Tibial nerve (tissue), 3 donors: ENCODE measurements at regions not wholly inside any gene's neighbourhood (a gene's known extent, or its start where the extent isn't known, plus 50 kb on each side); places are given as distances from the start of the nearest gene placed in this dataset.

ENCODE experiments used
- POLR2A ChIP-seq, 2 donors: fragments of 450-650 bp; IDR thresholded peaks; one replicate each; pipeline ENCODE4 v1.6.1; 2017; ENCODE audit warnings: antibody characterized with exemption in 2 of 2, mild to moderate bottlenecking in 2 of 2, moderate library complexity in 2 of 2
- TF ChIP-seq, protein P1 (sequence below), 5 experiments: fragments of 200-600 bp in 3 of 5; fragments of 450-650 bp in 2 of 5; sonication (generic) in 3 of 5; IDR thresholded peaks; one replicate each; pipeline ENCODE4 v1.5.1; 2016 to 2019; ENCODE audit warnings: antibody characterized with exemption in 5 of 5, mild to moderate bottlenecking in 3 of 5, moderate library complexity in 2 of 5

DNA sequence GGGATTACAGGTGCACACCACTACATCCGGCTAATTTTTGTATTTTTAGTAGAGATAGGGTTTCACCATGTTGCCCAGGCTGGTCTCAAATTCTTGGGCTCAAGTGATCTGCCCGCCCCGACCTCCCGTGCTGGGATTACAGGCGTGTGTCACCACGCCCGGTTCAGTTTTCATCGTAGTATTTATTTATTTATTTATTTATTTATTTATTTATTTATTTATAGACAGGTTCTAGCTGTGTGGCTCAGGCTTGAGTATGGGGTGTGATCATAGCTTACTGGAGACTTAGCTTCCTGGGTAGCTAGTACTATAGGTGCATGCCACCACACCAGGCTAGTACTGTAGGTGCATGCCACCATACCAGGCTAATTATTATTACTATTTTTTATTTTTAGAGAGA is 64.1 kb upstream of the STOX2 start:
- TF ChIP-seq, protein P1, sequence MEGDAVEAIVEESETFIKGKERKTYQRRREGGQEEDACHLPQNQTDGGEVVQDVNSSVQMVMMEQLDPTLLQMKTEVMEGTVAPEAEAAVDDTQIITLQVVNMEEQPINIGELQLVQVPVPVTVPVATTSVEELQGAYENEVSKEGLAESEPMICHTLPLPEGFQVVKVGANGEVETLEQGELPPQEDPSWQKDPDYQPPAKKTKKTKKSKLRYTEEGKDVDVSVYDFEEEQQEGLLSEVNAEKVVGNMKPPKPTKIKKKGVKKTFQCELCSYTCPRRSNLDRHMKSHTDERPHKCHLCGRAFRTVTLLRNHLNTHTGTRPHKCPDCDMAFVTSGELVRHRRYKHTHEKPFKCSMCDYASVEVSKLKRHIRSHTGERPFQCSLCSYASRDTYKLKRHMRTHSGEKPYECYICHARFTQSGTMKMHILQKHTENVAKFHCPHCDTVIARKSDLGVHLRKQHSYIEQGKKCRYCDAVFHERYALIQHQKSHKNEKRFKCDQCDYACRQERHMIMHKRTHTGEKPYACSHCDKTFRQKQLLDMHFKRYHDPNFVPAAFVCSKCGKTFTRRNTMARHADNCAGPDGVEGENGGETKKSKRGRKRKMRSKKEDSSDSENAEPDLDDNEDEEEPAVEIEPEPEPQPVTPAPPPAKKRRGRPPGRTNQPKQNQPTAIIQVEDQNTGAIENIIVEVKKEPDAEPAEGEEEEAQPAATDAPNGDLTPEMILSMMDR (IDR thresholded peaks at IDR 0.05) = no peak
- TF ChIP-seq POLR2A (IDR thresholded peaks at IDR 0.05) = no peak
